Stimulated activated CD8-positive, alpha-beta memory T cell treated with anti-CD3 and anti-CD28 coated beads, Interleukin-12 subunit alpha, Interleukin-12 subunit beta, amount 100 ng/mL, for 4 hours (primary cell): ENCODE measurements at regions not wholly inside any gene's neighbourhood (a gene's known extent, or its start where the extent isn't known, plus 50 kb on each side); places are given as distances from the start of the nearest gene placed in this dataset.

Experiments used
- DNase-seq: peaks from one replicate; pipeline ENCODE4 v3.0.0-alpha.2; 2020; ENCODE audit warnings: low read depth

GRCh38 chr6:14806101-14806500, 439.8 kb upstream of the JARID2 start:
- no peak for DNase-seq

DNA sequence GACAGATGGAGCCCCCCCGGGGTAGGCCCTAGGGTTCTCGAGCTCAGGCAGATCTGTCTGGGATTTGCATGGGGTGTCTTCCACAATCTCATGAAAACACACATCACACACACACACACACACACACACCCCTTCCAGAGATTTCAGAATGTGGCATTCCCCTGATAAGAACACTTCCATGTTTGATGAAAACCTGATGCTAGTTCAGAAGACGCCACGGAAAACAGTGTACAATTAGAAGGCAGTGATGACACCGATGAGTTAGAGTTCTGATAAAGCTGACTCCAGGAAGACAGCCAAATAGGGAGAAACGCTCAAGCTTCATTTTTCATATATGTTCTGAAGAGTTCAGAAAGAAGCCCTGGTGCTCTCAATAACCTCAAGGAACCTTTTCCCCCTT, 438.7 kb upstream of the JARID2 start:
- no peak for DNase-seq

DNA sequence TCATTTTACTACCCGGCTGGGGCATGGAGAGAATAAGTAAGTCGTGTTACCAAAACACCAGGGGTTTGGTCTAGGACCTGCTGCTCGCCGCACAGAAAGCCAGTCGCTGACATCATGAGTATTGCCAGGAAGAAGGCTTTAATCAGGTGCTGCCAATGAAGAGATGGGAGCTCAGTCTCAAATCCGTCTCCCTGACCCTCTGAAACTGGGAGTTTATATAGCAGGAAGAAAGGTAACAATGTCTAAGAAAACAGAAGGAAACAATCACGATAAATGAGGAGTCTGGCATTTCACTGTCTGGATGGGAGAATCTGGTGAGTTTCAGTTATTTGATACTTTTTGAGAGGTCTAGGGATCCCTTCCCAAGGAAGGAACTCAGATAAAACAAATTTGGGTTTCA, 437.9 kb upstream of the JARID2 start:
- no peak for DNase-seq

- DNase-seq = no peak
These were observed 435.8 kb upstream of the JARID2 start for GRCh38 chr6:14810021-14810420.

DNA sequence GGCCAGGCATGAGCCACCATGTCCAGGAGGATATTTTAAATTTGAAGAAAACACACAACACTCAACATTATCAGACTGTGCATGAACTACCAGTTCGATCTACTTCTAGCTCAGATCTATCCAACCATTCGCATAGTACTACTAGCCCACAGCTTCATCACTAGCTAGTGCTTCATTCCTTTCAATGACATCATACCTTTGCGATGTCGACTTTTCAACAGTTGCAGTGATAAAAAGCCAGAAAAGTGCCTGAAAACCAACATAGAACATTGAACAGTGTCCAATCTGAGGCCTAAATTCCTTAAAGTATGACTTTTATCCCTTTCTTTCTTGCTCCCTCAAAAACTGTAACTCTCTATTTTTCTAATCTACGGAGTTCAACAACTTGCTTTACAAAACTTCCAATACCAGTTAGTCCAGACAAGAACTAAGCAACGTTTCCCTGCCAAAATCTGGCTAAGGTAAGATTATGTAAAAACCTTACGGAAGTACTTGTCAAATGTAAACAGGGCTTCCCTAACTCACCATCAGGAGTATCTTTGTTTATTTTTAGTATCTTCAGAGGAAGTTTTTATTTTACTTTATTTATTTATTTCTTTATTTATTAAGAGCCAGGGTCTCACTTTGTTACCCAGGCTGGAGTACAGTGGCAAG, 434.0 kb upstream of the JARID2 start:
- DNase-seq = no peak

- no peak for DNase-seq
These were observed 431.9 kb upstream of the JARID2 start for GRCh38 chr6:14814016-14814415.

GRCh38 chr6:14816116-14816859, 429.6 kb upstream of the JARID2 start:
- DNase-seq = no peak

DNA sequence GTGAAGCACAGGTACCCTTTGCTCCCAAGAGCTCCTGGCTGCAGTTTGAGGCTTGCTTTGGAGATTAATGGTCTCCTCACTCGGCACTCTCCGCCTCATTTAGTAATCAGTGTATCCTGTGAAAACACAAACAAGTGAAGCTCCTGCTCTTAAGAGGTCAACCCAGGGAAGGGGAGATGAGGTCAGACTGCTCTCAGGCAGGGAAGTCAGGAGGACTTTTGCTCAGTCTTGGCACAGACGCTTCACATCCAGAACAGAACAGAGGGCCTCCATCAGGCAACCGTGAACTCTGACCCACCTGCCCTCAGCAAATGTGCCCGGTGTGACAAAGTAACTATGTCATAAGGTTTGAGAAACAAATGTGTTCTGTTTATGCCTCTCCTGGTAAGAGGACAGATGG, 428.8 kb upstream of the JARID2 start:
- DNase-seq = no peak

GRCh38 chr6:14818422-14818884, 427.4 kb upstream of the JARID2 start:
- no peak for DNase-seq

DNA sequence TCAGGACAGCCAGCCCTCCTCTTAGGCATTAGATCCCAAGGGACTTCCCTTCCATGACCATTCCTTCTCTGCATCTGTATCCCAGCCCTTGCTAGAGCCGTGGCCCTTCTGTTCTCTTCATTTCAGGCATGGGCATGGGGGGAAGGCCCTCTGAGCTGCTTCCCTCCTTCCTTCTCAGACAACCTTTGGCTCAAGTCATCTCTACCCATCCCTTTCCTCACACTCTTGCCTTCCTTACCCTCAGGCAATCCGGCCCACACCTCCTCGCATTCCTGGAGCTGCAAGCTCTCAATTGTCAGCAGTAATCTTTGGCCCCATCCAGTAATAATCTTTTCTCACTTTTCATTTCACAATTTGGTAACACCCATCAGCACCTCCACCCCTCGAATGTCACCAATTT, 426.9 kb upstream of the JARID2 start:
- no peak for DNase-seq

- DNase-seq = no peak
These were observed 425.9 kb upstream of the JARID2 start for GRCh38 chr6:14819840-14820420.

GRCh38 chr6:14822012-14822553, 423.8 kb upstream of the JARID2 start:
- no peak for DNase-seq

- no peak for DNase-seq
These were observed 423.2 kb upstream of the JARID2 start for GRCh38 chr6:14822679-14823078.

DNA sequence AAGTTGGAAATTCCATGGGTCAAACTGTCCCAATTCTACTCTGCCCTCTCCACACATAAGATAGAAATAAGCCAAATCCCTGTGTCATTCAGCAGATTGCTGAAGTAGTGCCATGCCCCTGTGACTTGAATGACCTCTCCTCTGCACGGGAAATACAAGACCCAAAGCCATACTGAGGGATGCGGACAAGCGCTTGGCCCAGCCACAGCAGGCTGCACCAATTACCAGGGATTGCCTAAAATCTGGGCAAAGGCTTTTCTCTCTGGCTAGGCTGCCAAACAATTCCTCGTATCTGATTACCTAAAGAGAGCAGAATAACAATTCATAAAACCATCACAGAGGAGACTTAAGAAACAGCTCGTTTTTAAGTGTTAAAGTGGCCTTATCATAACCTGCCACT, 421.8 kb upstream of the JARID2 start:
- no peak for DNase-seq

DNA sequence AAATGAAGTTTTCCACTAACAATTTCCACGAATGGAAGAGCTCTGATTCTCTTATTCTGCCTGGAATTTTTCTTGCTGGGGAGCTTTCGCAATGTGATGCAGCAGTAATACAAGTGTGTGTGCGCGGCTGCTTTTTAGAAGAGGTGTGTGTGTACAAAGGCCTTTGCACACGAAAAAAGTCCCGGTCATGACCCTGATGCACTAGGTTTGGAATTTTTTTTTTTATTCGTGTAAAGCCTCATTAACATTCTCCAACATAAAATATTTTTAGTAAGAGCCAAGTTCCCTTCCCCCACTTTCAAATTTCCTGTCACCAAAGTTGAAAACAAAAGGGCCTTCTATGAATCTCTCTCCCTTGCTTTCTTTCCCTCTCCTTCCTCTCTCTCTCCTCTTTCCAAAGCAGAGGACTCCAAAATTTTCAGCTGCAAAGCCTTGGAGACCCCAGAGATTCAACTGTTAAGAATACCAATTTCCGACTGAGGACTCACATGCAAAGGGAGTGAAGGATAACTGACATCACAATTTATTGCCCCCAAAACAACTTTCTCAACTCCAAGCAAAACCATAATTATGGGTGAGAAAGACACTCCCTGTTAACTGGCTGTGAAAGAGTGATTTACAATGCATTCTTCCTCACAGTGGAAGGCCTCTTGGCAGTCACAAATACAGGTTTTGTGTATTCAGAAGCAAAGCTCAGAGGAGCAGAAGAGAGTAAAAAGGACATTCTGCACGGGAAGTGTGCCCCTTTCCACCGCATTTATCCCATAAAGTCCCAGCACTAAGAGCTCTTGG, 421.2 kb upstream of the JARID2 start:
- DNase-seq = no peak

DNA sequence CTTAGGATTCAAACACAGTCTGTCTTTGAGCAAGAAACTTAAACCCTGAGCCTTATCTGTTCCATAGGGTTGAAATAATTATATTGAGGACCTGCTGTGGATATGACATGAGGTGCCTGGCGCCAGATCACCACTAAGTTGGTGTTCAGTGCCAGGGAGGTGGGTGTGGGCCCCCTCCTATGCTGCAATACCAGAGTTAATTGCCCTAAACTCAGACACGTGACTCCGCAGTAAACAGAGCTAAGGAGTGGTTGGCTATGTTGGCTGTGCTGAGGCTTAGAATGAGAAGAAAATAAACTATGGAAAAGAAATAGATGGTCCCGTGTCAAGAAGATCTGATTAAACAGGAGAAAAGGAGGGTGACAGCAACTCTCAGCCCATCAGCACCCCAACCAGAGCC, 419.4 kb upstream of the JARID2 start:
- DNase-seq = no peak

- no peak for DNase-seq
These were observed 418.5 kb upstream of the JARID2 start for GRCh38 chr6:14827354-14827753.

DNA sequence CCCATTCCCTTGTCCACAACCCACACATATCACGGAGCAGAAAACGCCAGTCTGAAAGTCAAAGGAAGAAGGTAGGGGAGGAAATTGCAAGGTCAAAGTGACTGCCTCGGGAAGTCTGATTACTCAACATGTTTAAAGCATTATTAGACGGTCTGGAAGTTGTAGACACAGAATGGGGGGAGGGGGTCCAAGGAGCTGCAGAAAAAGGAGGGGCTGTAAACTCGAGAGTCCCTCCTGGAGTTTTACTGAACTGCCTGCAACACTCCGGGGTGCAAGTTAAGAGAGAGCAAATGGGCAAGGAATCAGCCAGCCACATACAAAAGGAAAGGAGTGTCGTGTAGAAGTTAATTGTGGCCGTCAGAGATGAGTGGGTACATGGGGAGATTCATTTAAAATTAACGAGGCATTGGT, 417.7 kb upstream of the JARID2 start:
- DNase-seq = no peak

GRCh38 chr6:14831070-14831469, 414.8 kb upstream of the JARID2 start:
- no peak for DNase-seq

GRCh38 chr6:14831937-14832336, 413.9 kb upstream of the JARID2 start:
- DNase-seq = no peak

DNA sequence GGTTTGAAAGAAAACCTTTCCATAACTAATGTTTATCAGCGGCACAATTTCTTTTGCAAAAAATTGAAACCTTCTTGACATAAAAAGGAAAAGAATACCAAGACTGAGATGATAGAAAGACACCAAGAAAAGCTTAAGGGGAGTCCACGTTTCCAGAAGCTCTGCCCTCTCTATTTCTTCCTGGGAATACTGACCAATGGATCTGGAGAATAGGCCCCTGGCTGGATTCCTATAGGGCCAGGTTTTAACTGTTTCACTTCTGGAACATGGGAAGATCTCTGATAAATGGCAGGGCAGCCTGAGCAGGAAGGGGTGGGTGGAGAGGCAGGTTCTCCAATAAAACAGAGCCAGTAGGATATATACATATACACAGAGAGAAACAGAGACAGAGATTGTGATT, 413.4 kb upstream of the JARID2 start:
- no peak for DNase-seq

DNA sequence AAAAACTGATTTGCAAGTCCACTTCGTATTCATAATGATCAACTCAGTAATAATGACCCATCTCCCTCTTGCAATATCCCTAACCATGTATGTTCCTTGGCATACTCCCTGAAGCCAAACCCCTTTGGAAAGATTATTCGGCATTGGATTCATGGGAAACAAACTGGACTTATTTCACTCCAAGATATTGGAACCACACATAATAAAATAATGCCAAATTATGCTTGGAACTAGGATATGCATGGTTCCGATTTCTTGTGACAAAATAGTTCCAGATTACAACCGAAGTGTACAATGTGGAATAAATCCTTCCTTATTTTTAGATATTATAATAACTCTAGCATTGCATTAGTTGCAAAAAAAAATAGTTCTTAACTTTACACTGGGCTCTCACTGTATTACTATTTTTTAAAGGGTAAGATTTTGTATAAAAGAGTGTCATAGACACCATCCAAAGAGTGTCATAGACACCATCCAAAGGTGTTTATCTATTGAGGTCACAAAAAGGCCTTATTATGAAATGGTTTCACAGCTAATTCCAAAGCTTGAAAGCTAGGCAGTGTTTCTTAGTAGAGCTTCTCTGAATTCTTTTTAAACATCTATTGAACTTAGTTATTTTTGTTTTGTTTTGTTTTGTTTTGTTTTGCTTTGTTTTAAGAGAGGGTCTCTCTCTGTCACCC, 410.9 kb upstream of the JARID2 start:
- no peak for DNase-seq
